HG03439 (cell line): ENCODE measurements at regions not wholly inside any gene's neighbourhood (a gene's known extent, or its start where the extent isn't known, plus 50 kb on each side); places are given as distances from the start of the nearest gene placed in this dataset.
A peak's percentile ranks its signal among the peaks of the same experiment; 100 is the strongest.
"Not testable (repeated sequence)": the region's sequence is repeated elsewhere in the genome, so short reads cannot be mapped to it uniquely, and the experiment has no call there.

Experiments
- ATAC-seq: cut with Tn5 transposase; IDR thresholded peaks from one replicate; pipeline ENCODE4 v1.9.1; 2021; ENCODE audit warnings: mild to moderate bottlenecking, moderate library complexity; ENCODE audit not compliant: unreplicated experiment

GRCh38 chr6:137313928-137314855 lies 95.0 kb upstream of the IFNGR1 start:
- ATAC-seq: no peak

GRCh38 chr6:137313211-137313610 lies 94.0 kb upstream of the IFNGR1 start:
- no peak for ATAC-seq

- ATAC-seq: no peak
Measured at GRCh38 chr6:137311940-137312339, 92.8 kb upstream of the IFNGR1 start.

GRCh38 chr6:137309078-137309762 lies 90.0 kb upstream of the IFNGR1 start:
- ATAC-seq: no peak

- no peak for ATAC-seq
Measured at GRCh38 chr6:137307163-137307854, 88.1 kb upstream of the IFNGR1 start.

- ATAC-seq: no peak
Measured at GRCh38 chr6:137305691-137306090, 86.5 kb upstream of the IFNGR1 start.

GRCh38 chr6:137304020-137304780 lies 85.0 kb upstream of the IFNGR1 start:
- ATAC-seq: no peak

- no peak for ATAC-seq
Measured at GRCh38 chr6:137303441-137303840, 84.3 kb upstream of the IFNGR1 start.

- no peak for ATAC-seq
Measured at GRCh38 chr6:137299681-137300080, 80.5 kb upstream of the IFNGR1 start.

GRCh38 chr6:137297887-137298286 lies 78.7 kb upstream of the IFNGR1 start:
- ATAC-seq: no peak

GRCh38 chr6:137292326-137292725 lies 73.1 kb upstream of the IFNGR1 start:
- not testable (repeated sequence) for ATAC-seq

GRCh38 chr6:137291441-137291840 lies 72.3 kb upstream of the IFNGR1 start:
- ATAC-seq: no peak

GRCh38 chr6:137290601-137291261 lies 71.5 kb upstream of the IFNGR1 start:
- no peak for ATAC-seq

- ATAC-seq: no peak
Measured at GRCh38 chr6:137286916-137287315, 67.7 kb upstream of the IFNGR1 start.

GRCh38 chr6:137286368-137286767 lies 67.2 kb upstream of the IFNGR1 start:
- ATAC-seq: no peak

GRCh38 chr6:137284811-137285110 lies 65.6 kb upstream of the IFNGR1 start:
- ATAC-seq: no peak

GRCh38 chr6:137283940-137284810 lies 65.0 kb upstream of the IFNGR1 start:
- peak; percentile 72 for ATAC-seq

GRCh38 chr6:137283080-137283479 lies 63.9 kb upstream of the IFNGR1 start:
- ATAC-seq: no peak

- no peak for ATAC-seq
Measured at GRCh38 chr6:137282254-137282653, 63.1 kb upstream of the IFNGR1 start.
